ENCODE measurements at regions not wholly inside any gene's neighbourhood (a gene's known extent, or its start where the extent isn't known, plus 50 kb on each side); places are given as distances from the start of the nearest gene placed in this dataset.

DNA sequence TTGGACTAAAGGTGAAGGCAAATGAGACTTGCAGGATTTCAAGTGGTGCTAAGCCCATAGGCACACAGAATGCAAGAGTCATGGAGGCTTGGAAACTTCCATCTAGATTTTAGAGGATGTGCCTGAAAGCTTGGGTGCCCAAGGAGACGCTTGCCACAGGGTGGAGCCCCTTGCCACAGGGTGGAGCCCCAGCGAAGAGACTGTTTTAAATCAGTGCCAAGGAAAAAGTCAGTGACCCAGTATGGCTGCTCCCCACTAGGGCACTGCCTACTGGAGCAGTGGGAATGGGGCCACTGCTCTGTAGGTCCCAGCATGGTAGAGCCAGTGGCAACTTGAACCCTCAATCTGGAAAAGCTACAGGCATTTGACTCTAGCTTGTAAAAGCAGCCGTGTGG lies 794.2 kb upstream of the LCORL start:
- H3K27me3 ChIP-seq (ENCODE audit: control insufficient read depth in 2 of 2, insufficient read depth in 2 of 2, low read length in 2 of 2): no peaks in the 10 kb centered on the region
- ChIA-PET POLR2A (no interaction called here), CTCF (no interaction called here)
- H4K20me1 ChIP-seq (replicated peaks; ENCODE audit: control insufficient read depth, extremely low read depth, insufficient read depth, low read length): no peaks in the 10 kb centered on the region
- no peaks in the 10 kb centered on the region for H3K9me1 ChIP-seq (replicated peaks; ENCODE audit: control insufficient read depth, extremely low read depth, insufficient read depth, low read length)
- H3K36me3 ChIP-seq (ENCODE audit: control insufficient read depth in 2 of 2, extremely low read depth in 1 of 2, insufficient read depth in 2 of 2, low read length in 2 of 2): no peaks in the 10 kb centered on the region
- H3K4me3 ChIP-seq (replicated peaks in 1 of 3; ENCODE audit: insufficient read depth in 1 of 3, low read depth in 1 of 3, low read length in 3 of 3): no peak overlapping the region
- no peaks in the 10 kb centered on the region for H3K9me3 ChIP-seq (replicated peaks; ENCODE audit: control insufficient read depth, insufficient read depth, low read length)
- FAIRE-seq (no peak), DNase-seq (ENCODE audit: low read depth, low spot score) (no peak)
- no peak overlapping the region for H3K4me2 ChIP-seq (ENCODE audit: insufficient read depth, low read length)
- no peak for TF ChIP-seq POLR2AphosphoS5 (IDR thresholded peaks at IDR 0.05; ENCODE audit: insufficient read depth, low read depth, low read length)
- TF ChIP-seq, protein P1, sequence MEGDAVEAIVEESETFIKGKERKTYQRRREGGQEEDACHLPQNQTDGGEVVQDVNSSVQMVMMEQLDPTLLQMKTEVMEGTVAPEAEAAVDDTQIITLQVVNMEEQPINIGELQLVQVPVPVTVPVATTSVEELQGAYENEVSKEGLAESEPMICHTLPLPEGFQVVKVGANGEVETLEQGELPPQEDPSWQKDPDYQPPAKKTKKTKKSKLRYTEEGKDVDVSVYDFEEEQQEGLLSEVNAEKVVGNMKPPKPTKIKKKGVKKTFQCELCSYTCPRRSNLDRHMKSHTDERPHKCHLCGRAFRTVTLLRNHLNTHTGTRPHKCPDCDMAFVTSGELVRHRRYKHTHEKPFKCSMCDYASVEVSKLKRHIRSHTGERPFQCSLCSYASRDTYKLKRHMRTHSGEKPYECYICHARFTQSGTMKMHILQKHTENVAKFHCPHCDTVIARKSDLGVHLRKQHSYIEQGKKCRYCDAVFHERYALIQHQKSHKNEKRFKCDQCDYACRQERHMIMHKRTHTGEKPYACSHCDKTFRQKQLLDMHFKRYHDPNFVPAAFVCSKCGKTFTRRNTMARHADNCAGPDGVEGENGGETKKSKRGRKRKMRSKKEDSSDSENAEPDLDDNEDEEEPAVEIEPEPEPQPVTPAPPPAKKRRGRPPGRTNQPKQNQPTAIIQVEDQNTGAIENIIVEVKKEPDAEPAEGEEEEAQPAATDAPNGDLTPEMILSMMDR (IDR thresholded peaks at IDR 0.05; ENCODE audit: extremely low read depth in 1 of 2, insufficient read depth in 1 of 2, low read depth in 1 of 2, low read length in 2 of 2): no peak
- TF ChIP-seq, protein P2, sequence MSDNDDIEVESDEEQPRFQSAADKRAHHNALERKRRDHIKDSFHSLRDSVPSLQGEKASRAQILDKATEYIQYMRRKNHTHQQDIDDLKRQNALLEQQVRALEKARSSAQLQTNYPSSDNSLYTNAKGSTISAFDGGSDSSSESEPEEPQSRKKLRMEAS (IDR thresholded peaks at IDR 0.05; ENCODE audit: insufficient read depth, insufficient read length): no peak
- no peak for TF ChIP-seq EZH2 (IDR thresholded peaks at IDR 0.05; ENCODE audit: borderline replicate concordance, low read depth, low read length, severe bottlenecking)
- no peak for TF ChIP-seq JUN (IDR thresholded peaks at IDR 0.05; ENCODE audit: borderline replicate concordance, insufficient read depth, insufficient read length, low read depth)
- no peak for TF ChIP-seq FOS (IDR thresholded peaks at IDR 0.05; ENCODE audit: borderline replicate concordance, insufficient read depth, low read length)
- TF ChIP-seq GATA2 (IDR thresholded peaks at IDR 0.05; ENCODE audit: insufficient read depth, insufficient read length, low read depth, low read length): no peak
- no peak for TF ChIP-seq POLR2A (IDR thresholded peaks at IDR 0.05; ENCODE audit: low read depth, low read length)
- no peak for TF ChIP-seq MYC (IDR thresholded peaks at IDR 0.05; ENCODE audit: low read depth, low read length)
- H3K79me2 ChIP-seq (ENCODE audit: control insufficient read depth, insufficient read depth, low read length): no peaks in the 10 kb centered on the region
- no TSS peak for BruUV-seq (replicated peaks)
- no peak overlapping the region for H3K27ac ChIP-seq (ENCODE audit: insufficient read depth, low read depth, low read length)
- no peak overlapping the region for H2AFZ ChIP-seq (ENCODE audit: low read depth, low read length)
- no peaks in the 10 kb centered on the region for H3K4me1 ChIP-seq (ENCODE audit: control insufficient read depth, extremely low read depth, insufficient read depth, low read length)
- intact Hi-C loops (cut with micrococcal nuclease) (no loop called here), dilution Hi-C loops (cut with MboI; ENCODE audit: extremely low pct_ligation_motif_present, low sequenced_read_pairs) (no loop called here)
- H3K9ac ChIP-seq (replicated peaks; ENCODE audit: extremely low read depth, insufficient read depth, low read length): no peak overlapping the region

Data from endothelial cell of umbilical vein (primary cell).